Stomach (tissue), 4 donors: ENCODE measurements at regions not wholly inside any gene's neighbourhood (a gene's known extent, or its start where the extent isn't known, plus 50 kb on each side); places are given as distances from the start of the nearest gene placed in this dataset.

Experiments used
- EP300 ChIP-seq: sonication (generic); formaldehyde crosslinking; IDR thresholded peaks from one replicate; pipeline ENCODE4 v1.6.1; 2017; ENCODE audit warnings: antibody characterized with exemption
- TF ChIP-seq, protein P1 (sequence below), 7 experiments: fragments of 450-650 bp in 4 of 7; fragments of 200-600 bp in 3 of 7; sonication (generic) in 3 of 7; IDR thresholded peaks; one replicate each; pipeline ENCODE4 v1.5.1; 2016 to 2019; ENCODE audit warnings: antibody characterized with exemption in 7 of 7, control low read depth in 2 of 7, mild to moderate bottlenecking in 1 of 7

DNA sequence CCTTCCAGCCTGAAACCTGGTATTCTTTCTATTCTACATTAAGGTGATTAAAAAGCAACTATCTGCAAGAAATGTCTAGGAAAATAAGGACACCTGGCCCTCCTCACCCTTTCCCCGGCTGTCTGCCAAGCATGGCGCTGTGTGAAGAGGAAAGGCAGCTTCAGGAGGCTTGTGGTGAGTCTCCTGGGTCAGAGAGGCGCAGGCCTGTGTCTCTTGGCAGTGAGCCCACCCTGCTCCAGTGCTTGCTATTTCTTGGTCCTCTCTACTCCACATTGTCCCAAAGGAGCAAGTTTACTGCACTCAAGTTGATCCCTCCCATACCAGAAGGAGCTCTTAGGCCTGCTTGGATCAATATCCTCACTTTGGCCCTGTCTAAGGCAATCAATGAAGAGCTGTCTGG, 520.7 kb upstream of the B3GAT1 start:
- TF ChIP-seq EP300 = no peak
- TF ChIP-seq, protein P1, sequence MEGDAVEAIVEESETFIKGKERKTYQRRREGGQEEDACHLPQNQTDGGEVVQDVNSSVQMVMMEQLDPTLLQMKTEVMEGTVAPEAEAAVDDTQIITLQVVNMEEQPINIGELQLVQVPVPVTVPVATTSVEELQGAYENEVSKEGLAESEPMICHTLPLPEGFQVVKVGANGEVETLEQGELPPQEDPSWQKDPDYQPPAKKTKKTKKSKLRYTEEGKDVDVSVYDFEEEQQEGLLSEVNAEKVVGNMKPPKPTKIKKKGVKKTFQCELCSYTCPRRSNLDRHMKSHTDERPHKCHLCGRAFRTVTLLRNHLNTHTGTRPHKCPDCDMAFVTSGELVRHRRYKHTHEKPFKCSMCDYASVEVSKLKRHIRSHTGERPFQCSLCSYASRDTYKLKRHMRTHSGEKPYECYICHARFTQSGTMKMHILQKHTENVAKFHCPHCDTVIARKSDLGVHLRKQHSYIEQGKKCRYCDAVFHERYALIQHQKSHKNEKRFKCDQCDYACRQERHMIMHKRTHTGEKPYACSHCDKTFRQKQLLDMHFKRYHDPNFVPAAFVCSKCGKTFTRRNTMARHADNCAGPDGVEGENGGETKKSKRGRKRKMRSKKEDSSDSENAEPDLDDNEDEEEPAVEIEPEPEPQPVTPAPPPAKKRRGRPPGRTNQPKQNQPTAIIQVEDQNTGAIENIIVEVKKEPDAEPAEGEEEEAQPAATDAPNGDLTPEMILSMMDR (IDR thresholded peaks at IDR 0.05) = no peak
